Gastroesophageal sphincter (tissue), 4 donors: ENCODE measurements at regions not wholly inside any gene's neighbourhood (a gene's known extent, or its start where the extent isn't known, plus 50 kb on each side); places are given as distances from the start of the nearest gene placed in this dataset.

Experiments used
- ATAC-seq: fragments of 150-250 bp; one replicate; pipeline ENCODE4 v1.9.1; 2016; ENCODE audit warnings: mild to moderate bottlenecking, moderate library complexity
- H3K27ac ChIP-seq, 4 donors: fragments of 200-600 bp; sonication (generic) in 3 of 4; 1 replicate in 3 of 4; 2 replicates in 1 of 4; pipeline ENCODE4 v1.5.1; 2016 to 2019
- H3K27me3 ChIP-seq: fragments of 200-600 bp; sonication (generic); one replicate; pipeline ENCODE4 v1.5.1; 2019
- H3K36me3 ChIP-seq, 2 donors: fragments of 200-600 bp; sonication (generic); one replicate each; pipeline ENCODE4 v1.5.1; 2019; ENCODE audit warnings: control low read depth in 1 of 2
- H3K4me1 ChIP-seq, 3 donors: fragments of 200-600 bp; sonication (generic); 1 replicate in 2 of 3; 2 replicates in 1 of 3; pipeline ENCODE4 v1.5.1; 2016 to 2019; ENCODE audit warnings: control low read depth in 2 of 3
- H3K4me3 ChIP-seq, 2 donors: fragments of 200-600 bp; sonication (generic); one replicate each; pipeline ENCODE4 v1.5.1; 2019; ENCODE audit warnings: mild to moderate bottlenecking in 1 of 2, moderate library complexity in 1 of 2
- H3K9me3 ChIP-seq, 3 donors: fragments of 200-600 bp; sonication (generic); one replicate each; pipeline ENCODE4 v1.5.1; 2017 to 2019; ENCODE audit warnings: control low read depth in 2 of 3
- EP300 ChIP-seq: sonication (generic); formaldehyde crosslinking; IDR thresholded peaks from one replicate; pipeline ENCODE4 v1.6.1; 2017; ENCODE audit warnings: antibody characterized with exemption, mild to moderate bottlenecking
- POLR2A ChIP-seq, 2 donors: fragments of 450-650 bp; IDR thresholded peaks; one replicate each; pipeline ENCODE4 v1.6.1; 2017; ENCODE audit warnings: antibody characterized with exemption in 2 of 2, mild to moderate bottlenecking in 2 of 2, moderate library complexity in 1 of 2
- POLR2AphosphoS5 ChIP-seq: sonication (generic); formaldehyde crosslinking; IDR thresholded peaks from one replicate; pipeline ENCODE4 v1.6.1; 2017; ENCODE audit warnings: antibody characterized with exemption
- WGBS, 2 donors: methylation state at CpG; one replicate each; pipeline ENCODE4 v1.1.5; 2018; ENCODE audit warnings: low coverage in 1 of 2; 5-methylcytosine and 5-hydroxymethylcytosine counted together
- TF ChIP-seq, protein P1 (sequence below), 4 experiments: fragments of 200-600 bp in 2 of 4; fragments of 450-650 bp in 2 of 4; sonication (generic) in 1 of 4; IDR thresholded peaks; one replicate each; pipeline ENCODE4 v1.5.1; 2017 to 2019; ENCODE audit warnings: antibody characterized with exemption in 4 of 4, mild to moderate bottlenecking in 2 of 4, moderate library complexity in 2 of 4

DNA sequence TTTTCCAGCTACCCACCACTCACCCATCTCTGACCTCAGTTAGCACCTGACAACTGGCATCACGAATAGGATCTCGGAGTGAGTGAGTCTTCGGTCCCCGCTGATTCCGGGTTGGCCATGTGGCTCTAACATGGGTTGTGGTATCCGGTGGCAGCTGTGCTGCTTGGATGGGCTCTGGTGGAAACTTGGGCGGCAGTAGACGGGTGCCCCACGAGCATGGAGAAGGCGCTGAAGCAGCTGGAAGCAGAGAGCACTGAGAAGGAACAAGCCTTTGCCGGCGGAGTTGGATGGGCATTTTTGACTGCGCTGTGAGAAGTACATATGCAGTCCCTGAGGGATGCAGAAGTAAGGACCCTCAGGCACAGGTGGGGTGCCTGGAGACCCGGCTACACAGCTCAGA, 1044.0 kb upstream of the ADGRL4 start:
- no peaks in the 10 kb centered on the region for H3K36me3 ChIP-seq
- 96 to 100% methylated on average over 3 to 5 of the region's 14 CpGs for WGBS, 2 donors
- no peaks in the 10 kb centered on the region for H3K27me3 ChIP-seq
- no peaks in the 10 kb centered on the region for H3K9me3 ChIP-seq
- no peak overlapping the region for H3K27ac ChIP-seq
- TF ChIP-seq, protein P1, sequence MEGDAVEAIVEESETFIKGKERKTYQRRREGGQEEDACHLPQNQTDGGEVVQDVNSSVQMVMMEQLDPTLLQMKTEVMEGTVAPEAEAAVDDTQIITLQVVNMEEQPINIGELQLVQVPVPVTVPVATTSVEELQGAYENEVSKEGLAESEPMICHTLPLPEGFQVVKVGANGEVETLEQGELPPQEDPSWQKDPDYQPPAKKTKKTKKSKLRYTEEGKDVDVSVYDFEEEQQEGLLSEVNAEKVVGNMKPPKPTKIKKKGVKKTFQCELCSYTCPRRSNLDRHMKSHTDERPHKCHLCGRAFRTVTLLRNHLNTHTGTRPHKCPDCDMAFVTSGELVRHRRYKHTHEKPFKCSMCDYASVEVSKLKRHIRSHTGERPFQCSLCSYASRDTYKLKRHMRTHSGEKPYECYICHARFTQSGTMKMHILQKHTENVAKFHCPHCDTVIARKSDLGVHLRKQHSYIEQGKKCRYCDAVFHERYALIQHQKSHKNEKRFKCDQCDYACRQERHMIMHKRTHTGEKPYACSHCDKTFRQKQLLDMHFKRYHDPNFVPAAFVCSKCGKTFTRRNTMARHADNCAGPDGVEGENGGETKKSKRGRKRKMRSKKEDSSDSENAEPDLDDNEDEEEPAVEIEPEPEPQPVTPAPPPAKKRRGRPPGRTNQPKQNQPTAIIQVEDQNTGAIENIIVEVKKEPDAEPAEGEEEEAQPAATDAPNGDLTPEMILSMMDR (IDR thresholded peaks at IDR 0.05) = no peak
- TF ChIP-seq POLR2AphosphoS5 (no peak), POLR2A (IDR thresholded peaks at IDR 0.05) (no peak), EP300 (no peak)
- ATAC-seq = no peak
- no peaks in the 10 kb centered on the region for H3K4me1 ChIP-seq
- no peak overlapping the region for H3K4me3 ChIP-seq

- Histone ChIP-seq H3K27ac (no peak overlapping the region), H3K9me3 (no peaks in the 10 kb centered on the region), H3K4me1 (no peaks in the 10 kb centered on the region), H3K4me3 (no peak overlapping the region), H3K36me3 (no peaks in the 10 kb centered on the region), H3K27me3 (no peaks in the 10 kb centered on the region)
- TF ChIP-seq EP300 = no peak
- TF ChIP-seq, protein P1 (IDR thresholded peaks at IDR 0.05) = no peak
- no peak for TF ChIP-seq POLR2A (IDR thresholded peaks at IDR 0.05)
- no peak for TF ChIP-seq POLR2AphosphoS5
- 95 to 98% methylated on average over 9 to 15 of the region's 15 CpGs for WGBS, 2 donors
- ATAC-seq = no peak
Observed at GRCh38 chr1:80050085-80050484, 1043.6 kb upstream of the ADGRL4 start.

DNA sequence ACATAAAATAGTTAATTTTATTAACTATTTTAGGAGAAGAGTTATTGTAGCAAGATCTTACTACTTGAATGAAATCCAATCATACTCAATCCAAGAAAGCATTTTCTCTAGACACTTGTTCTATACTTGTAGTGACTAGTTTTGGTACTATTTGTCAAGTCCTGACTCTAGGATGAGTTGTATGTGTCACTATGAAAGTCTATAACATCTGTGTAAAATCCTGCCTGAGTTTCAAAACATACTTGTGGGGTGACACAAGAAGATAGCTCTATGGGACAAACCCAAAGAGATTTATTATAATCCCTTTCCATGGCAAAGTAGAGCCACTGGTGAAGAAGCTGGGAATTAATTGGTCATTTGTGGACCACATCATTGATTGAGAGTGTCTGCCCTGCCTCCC, 1042.2 kb upstream of the ADGRL4 start:
- Histone ChIP-seq H3K27me3 (no peaks in the 10 kb centered on the region), H3K4me3 (no peak overlapping the region), H3K9me3 (no peaks in the 10 kb centered on the region), H3K27ac (no peak overlapping the region), H3K4me1 (no peaks in the 10 kb centered on the region), H3K36me3 (no peaks in the 10 kb centered on the region)
- no peak for ATAC-seq
- TF ChIP-seq, protein P1 (IDR thresholded peaks at IDR 0.05) = no peak
- TF ChIP-seq POLR2A (IDR thresholded peaks at IDR 0.05) (no peak), EP300 (no peak), POLR2AphosphoS5 (no peak)

- Histone ChIP-seq H3K9me3 (no peaks in the 10 kb centered on the region), H3K4me1 (no peaks in the 10 kb centered on the region), H3K27me3 (no peaks in the 10 kb centered on the region), H3K4me3 (no peak overlapping the region), H3K27ac (no peak overlapping the region), H3K36me3 (no peaks in the 10 kb centered on the region)
- TF ChIP-seq POLR2A (IDR thresholded peaks at IDR 0.05) (no peak), POLR2AphosphoS5 (no peak), EP300 (no peak)
- TF ChIP-seq, protein P1 (IDR thresholded peaks at IDR 0.05) = no peak
- 61 to 63% methylated on average over 2 of the region's 2 CpGs for WGBS, 2 donors
- no peak for ATAC-seq
Observed at GRCh38 chr1:80047791-80048190, 1041.3 kb upstream of the ADGRL4 start.

DNA sequence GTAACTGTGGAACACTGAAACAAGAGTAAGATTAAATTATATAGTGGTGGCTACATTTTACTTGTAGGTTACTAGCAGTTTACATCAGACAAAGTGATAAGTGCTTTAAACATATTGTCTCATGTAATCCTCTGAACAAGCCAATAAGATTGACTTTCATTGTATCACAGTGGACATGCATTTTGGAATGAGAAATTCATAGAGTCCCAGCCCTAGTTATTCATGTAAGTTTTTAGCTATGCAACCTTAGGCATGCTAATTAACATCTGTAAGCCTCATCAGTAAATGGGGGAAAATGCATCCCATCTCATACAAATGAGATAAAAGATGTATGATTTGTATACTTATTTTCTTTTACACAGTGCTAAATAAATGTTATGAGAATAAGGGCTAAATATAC, 1038.1 kb upstream of the ADGRL4 start:
- no peaks in the 10 kb centered on the region for H3K27me3 ChIP-seq
- H3K36me3 ChIP-seq = no peaks in the 10 kb centered on the region
- no peaks in the 10 kb centered on the region for H3K4me1 ChIP-seq
- H3K4me3 ChIP-seq = no peak overlapping the region
- ATAC-seq = no peak
- TF ChIP-seq, protein P1 (IDR thresholded peaks at IDR 0.05) = no peak
- TF ChIP-seq POLR2A (IDR thresholded peaks at IDR 0.05) (no peak), EP300 (no peak), POLR2AphosphoS5 (no peak)
- H3K27ac ChIP-seq = no peak overlapping the region
- H3K9me3 ChIP-seq = no peaks in the 10 kb centered on the region
